Uterus (tissue), 2 donors: ENCODE measurements at regions not wholly inside any gene's neighbourhood (a gene's known extent, or its start where the extent isn't known, plus 50 kb on each side); places are given as distances from the start of the nearest gene placed in this dataset.
"Not testable (repeated sequence)": the region's sequence is repeated elsewhere in the genome, so short reads cannot be mapped to it uniquely, and the experiment has no call there.

ENCODE experiments used
- POLR2A ChIP-seq, 2 donors: fragments of 450-650 bp; IDR thresholded peaks; one replicate each; pipeline ENCODE4 v1.6.1; 2016; ENCODE audit warnings: antibody characterized with exemption in 2 of 2, mild to moderate bottlenecking in 1 of 2, moderate library complexity in 1 of 2
- TF ChIP-seq, protein P1 (sequence below), 4 experiments: fragments of 200-600 bp in 2 of 4; fragments of 450-650 bp in 2 of 4; sonication (generic) in 2 of 4; IDR thresholded peaks; one replicate each; pipeline ENCODE4 v1.5.1; 2016 to 2019; ENCODE audit warnings: antibody characterized with exemption in 4 of 4, mild to moderate bottlenecking in 2 of 4, moderate library complexity in 1 of 4

DNA sequence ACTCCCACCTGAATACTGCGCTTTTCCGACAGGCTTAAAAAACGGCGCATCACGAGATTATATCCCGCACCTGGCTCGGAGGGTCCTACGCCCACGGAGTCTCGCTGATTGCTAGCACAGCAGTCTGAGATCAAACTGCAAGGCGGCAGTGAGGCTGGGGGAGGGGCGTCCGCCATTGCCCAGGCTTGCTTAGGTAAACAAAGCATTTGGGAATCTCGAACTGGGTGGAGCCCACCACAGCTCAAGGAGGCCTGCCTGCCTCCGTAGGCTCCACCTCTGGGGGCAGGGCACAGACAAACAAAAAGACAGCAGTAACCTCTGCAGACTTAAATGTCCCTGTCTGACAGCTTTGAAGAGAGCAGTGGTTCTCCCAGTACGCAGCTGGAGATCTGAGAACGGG lies 976.2 kb upstream of the TMEFF2 start:
- TF ChIP-seq, protein P1, sequence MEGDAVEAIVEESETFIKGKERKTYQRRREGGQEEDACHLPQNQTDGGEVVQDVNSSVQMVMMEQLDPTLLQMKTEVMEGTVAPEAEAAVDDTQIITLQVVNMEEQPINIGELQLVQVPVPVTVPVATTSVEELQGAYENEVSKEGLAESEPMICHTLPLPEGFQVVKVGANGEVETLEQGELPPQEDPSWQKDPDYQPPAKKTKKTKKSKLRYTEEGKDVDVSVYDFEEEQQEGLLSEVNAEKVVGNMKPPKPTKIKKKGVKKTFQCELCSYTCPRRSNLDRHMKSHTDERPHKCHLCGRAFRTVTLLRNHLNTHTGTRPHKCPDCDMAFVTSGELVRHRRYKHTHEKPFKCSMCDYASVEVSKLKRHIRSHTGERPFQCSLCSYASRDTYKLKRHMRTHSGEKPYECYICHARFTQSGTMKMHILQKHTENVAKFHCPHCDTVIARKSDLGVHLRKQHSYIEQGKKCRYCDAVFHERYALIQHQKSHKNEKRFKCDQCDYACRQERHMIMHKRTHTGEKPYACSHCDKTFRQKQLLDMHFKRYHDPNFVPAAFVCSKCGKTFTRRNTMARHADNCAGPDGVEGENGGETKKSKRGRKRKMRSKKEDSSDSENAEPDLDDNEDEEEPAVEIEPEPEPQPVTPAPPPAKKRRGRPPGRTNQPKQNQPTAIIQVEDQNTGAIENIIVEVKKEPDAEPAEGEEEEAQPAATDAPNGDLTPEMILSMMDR (IDR thresholded peaks at IDR 0.05), result not testable (repeated sequence)
- not testable (repeated sequence) for TF ChIP-seq POLR2A (IDR thresholded peaks at IDR 0.05)
